Uterus (tissue), 2 donors: ENCODE measurements at regions not wholly inside any gene's neighbourhood (a gene's known extent, or its start where the extent isn't known, plus 50 kb on each side); places are given as distances from the start of the nearest gene placed in this dataset.

Experiments used
- POLR2A ChIP-seq, 2 donors: fragments of 450-650 bp; IDR thresholded peaks; one replicate each; pipeline ENCODE4 v1.6.1; 2016; ENCODE audit warnings: antibody characterized with exemption in 2 of 2, mild to moderate bottlenecking in 1 of 2, moderate library complexity in 1 of 2
- TF ChIP-seq, protein P1 (sequence below), 4 experiments: fragments of 200-600 bp in 2 of 4; fragments of 450-650 bp in 2 of 4; sonication (generic) in 2 of 4; IDR thresholded peaks; one replicate each; pipeline ENCODE4 v1.5.1; 2016 to 2019; ENCODE audit warnings: antibody characterized with exemption in 4 of 4, mild to moderate bottlenecking in 2 of 4, moderate library complexity in 1 of 4

DNA sequence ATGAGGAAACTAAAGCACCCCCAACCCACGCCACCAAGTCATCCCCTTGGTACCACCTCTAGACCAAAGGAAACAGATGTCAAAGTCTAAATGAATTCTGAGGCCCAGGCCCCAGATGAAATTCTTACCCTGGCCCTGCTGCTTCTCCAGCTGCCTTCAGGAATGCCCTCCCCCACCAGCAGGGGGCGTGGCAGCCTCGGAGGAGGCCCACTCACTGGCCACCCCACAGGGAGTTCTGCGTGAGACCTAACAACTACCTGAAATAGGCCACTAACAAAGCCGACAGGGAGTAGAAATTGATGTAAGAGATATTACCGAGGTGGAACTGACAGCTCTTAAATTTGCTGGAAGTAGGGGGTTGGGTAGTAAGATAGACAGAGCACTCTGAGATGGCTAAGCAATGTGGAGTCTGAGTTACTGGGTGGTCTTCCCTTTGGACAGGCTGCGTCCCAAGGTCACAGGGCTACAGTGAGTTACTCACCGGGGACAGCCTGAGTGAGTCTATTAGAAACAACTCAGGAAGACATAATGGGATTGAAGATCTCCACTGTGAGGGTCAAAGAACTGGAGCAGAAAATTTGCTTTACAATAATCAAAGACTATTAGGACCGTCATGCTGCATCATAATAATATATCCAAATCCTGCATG lies 240.7 kb downstream of the SHOX2 start:
- TF ChIP-seq, protein P1, sequence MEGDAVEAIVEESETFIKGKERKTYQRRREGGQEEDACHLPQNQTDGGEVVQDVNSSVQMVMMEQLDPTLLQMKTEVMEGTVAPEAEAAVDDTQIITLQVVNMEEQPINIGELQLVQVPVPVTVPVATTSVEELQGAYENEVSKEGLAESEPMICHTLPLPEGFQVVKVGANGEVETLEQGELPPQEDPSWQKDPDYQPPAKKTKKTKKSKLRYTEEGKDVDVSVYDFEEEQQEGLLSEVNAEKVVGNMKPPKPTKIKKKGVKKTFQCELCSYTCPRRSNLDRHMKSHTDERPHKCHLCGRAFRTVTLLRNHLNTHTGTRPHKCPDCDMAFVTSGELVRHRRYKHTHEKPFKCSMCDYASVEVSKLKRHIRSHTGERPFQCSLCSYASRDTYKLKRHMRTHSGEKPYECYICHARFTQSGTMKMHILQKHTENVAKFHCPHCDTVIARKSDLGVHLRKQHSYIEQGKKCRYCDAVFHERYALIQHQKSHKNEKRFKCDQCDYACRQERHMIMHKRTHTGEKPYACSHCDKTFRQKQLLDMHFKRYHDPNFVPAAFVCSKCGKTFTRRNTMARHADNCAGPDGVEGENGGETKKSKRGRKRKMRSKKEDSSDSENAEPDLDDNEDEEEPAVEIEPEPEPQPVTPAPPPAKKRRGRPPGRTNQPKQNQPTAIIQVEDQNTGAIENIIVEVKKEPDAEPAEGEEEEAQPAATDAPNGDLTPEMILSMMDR (IDR thresholded peaks at IDR 0.05), result no peak
- no peak for TF ChIP-seq POLR2A (IDR thresholded peaks at IDR 0.05)
